H9 (cell line): ENCODE measurements at regions not wholly inside any gene's neighbourhood (a gene's known extent, or its start where the extent isn't known, plus 50 kb on each side); places are given as distances from the start of the nearest gene placed in this dataset.

Experiments
- DNase-seq: peaks from one replicate; pipeline ENCODE4 v3.0.0-alpha.2; 2017
- H2AFZ ChIP-seq: one replicate; pipeline ENCODE4 v1.6.1; 2013; ENCODE audit warnings: mild to moderate bottlenecking, low read length, control low read depth, moderate library complexity
- H2AK5ac ChIP-seq: 2 replicates; pipeline ENCODE4 v1.6.1; 2013; ENCODE audit warnings: low read length, control low read depth, mixed read lengths; ENCODE audit not compliant: insufficient read length
- H2BK120ac ChIP-seq: one replicate; pipeline ENCODE4 v1.6.1; 2013; ENCODE audit warnings: low read depth, mild to moderate bottlenecking, low read length, control low read depth, inconsistent platforms; ENCODE audit not compliant: poor library complexity, severe bottlenecking
- H2BK12ac ChIP-seq: 2 replicates; pipeline ENCODE4 v1.6.1; 2013; ENCODE audit warnings: low read length, control low read depth, mixed read lengths, low read depth; ENCODE audit not compliant: insufficient read length
- H2BK15ac ChIP-seq: 2 replicates; pipeline ENCODE4 v1.6.1; 2013; ENCODE audit warnings: low read depth, low read length, control low read depth
- H2BK20ac ChIP-seq: one replicate; pipeline ENCODE4 v1.6.1; 2013; ENCODE audit warnings: low read depth, mild to moderate bottlenecking, low read length, control low read depth, inconsistent platforms; ENCODE audit not compliant: poor library complexity, severe bottlenecking
- H2BK5ac ChIP-seq: 2 replicates; pipeline ENCODE4 v1.6.1; 2013; ENCODE audit warnings: low read length, control low read depth, mixed read lengths; ENCODE audit not compliant: insufficient read length
- H3K14ac ChIP-seq: 2 replicates; pipeline ENCODE4 v1.6.1; 2013; ENCODE audit warnings: low read length, control low read depth; ENCODE audit not compliant: insufficient read depth
- H3K18ac ChIP-seq: 2 replicates; pipeline ENCODE4 v1.6.1; 2013; ENCODE audit warnings: low read depth, mild to moderate bottlenecking, mixed read lengths, low read length, control low read depth; ENCODE audit not compliant: insufficient read length
- H3K23ac ChIP-seq: 2 replicates; pipeline ENCODE4 v1.6.1; 2013; ENCODE audit warnings: low read length, control low read depth, mixed read lengths, low read depth; ENCODE audit not compliant: insufficient read length
- H3K23me2 ChIP-seq: 2 replicates; pipeline ENCODE4 v1.6.1; 2013; ENCODE audit warnings: low read depth, mild to moderate bottlenecking, mixed read lengths, low read length, control low read depth; ENCODE audit not compliant: insufficient read length, poor library complexity, severe bottlenecking
- H3K27ac ChIP-seq: 2 replicates; pipeline ENCODE4 v1.5.1; 2013; ENCODE audit warnings: low read length, control low read depth, mixed read lengths, low read depth; ENCODE audit not compliant: insufficient read length
- H3K27me3 ChIP-seq: 2 replicates; pipeline ENCODE4 v1.6.1; 2013; ENCODE audit warnings: low read length, control low read depth, inconsistent platforms; ENCODE audit not compliant: insufficient read depth
- H3K4ac ChIP-seq: 2 replicates; pipeline ENCODE4 v1.6.1; 2013; ENCODE audit warnings: low read depth, mild to moderate bottlenecking, control low read depth, inconsistent platforms, low read length, moderate library complexity
- H3K4me1 ChIP-seq: 2 replicates; pipeline ENCODE4 v1.6.1; 2013; ENCODE audit warnings: low read length, control low read depth, inconsistent platforms; ENCODE audit not compliant: insufficient read depth
- H3K4me2 ChIP-seq: 2 replicates; pipeline ENCODE4 v1.6.1; 2013; ENCODE audit warnings: low read length, control low read depth, mixed read lengths; ENCODE audit not compliant: insufficient read length, insufficient read depth
- H3K56ac ChIP-seq: 2 replicates; pipeline ENCODE4 v1.6.1; 2013; ENCODE audit warnings: low read depth, mild to moderate bottlenecking, mixed read lengths, low read length, control low read depth; ENCODE audit not compliant: insufficient read length
- H3K79me1 ChIP-seq: 2 replicates; pipeline ENCODE4 v1.6.1; 2013; ENCODE audit warnings: low read depth, mild to moderate bottlenecking, moderate library complexity, low read length, control low read depth, inconsistent platforms; ENCODE audit not compliant: insufficient read depth, poor library complexity, severe bottlenecking
- H3K79me2 ChIP-seq: 2 replicates; pipeline ENCODE4 v1.6.1; 2013; ENCODE audit warnings: low read length, control low read depth, inconsistent platforms; ENCODE audit not compliant: insufficient read depth
- H3K9ac ChIP-seq: 2 replicates; pipeline ENCODE4 v1.6.1; 2013; ENCODE audit warnings: low read length, control low read depth, mixed read lengths; ENCODE audit not compliant: insufficient read length; ENCODE audit errors: extremely low read depth
- H3K9me3 ChIP-seq: one replicate; pipeline ENCODE4 v1.6.1; 2013; ENCODE audit warnings: low read depth, low read length, inconsistent platforms; ENCODE audit not compliant: control insufficient read depth
- H3T11ph ChIP-seq: one replicate; pipeline ENCODE4 v1.6.1; 2013; ENCODE audit warnings: mild to moderate bottlenecking, low read length, control low read depth, inconsistent platforms
- H4K20me1 ChIP-seq: one replicate; pipeline ENCODE4 v1.6.1; 2013; ENCODE audit not compliant: control insufficient read depth, insufficient read length, insufficient read depth
- H4K5ac ChIP-seq: 2 replicates; pipeline ENCODE4 v1.6.1; 2013; ENCODE audit warnings: low read depth, mild to moderate bottlenecking, mixed read lengths, low read length, control low read depth; ENCODE audit not compliant: insufficient read length
- H4K8ac ChIP-seq: replicated peaks from 2 replicates; pipeline ENCODE4 v1.6.1; 2013; ENCODE audit warnings: low read length, control low read depth, mixed read lengths, low read depth; ENCODE audit not compliant: insufficient read length
- H4K91ac ChIP-seq: 2 replicates; pipeline ENCODE4 v1.6.1; 2013; ENCODE audit warnings: low read depth, mild to moderate bottlenecking, moderate library complexity, mixed read lengths, low read length, control low read depth; ENCODE audit not compliant: insufficient read length
- H3K27ac Mint-ChIP-seq, 3 experiments: 2 replicates in 2 of 3; 3 replicates in 1 of 3; pipeline ENCODE4 v1.8.0; 2020 to 2021; ENCODE audit warnings: mixed read lengths in 3 of 3, mild to moderate bottlenecking in 1 of 3, moderate library complexity in 1 of 3
- H3K27me3 Mint-ChIP-seq: 2 replicates; pipeline ENCODE4 v1.8.0; 2021; ENCODE audit warnings: low read depth, mild to moderate bottlenecking, moderate library complexity, mixed read lengths
- H3K36me3 Mint-ChIP-seq, 3 experiments: 2 replicates in 2 of 3; 3 replicates in 1 of 3; pipeline ENCODE4 v1.8.0; 2020 to 2021; ENCODE audit warnings: low read depth in 3 of 3, mixed read lengths in 3 of 3; ENCODE audit not compliant: insufficient read depth in 1 of 3
- H3K4me1 Mint-ChIP-seq, 2 experiments: 2 replicates each; pipeline ENCODE4 v1.8.0; 2020; ENCODE audit warnings: mixed read lengths in 2 of 2
- H3K4me3 Mint-ChIP-seq, 2 experiments: 2 replicates in 1 of 2; 3 replicates in 1 of 2; pipeline ENCODE4 v1.8.0; 2020 to 2021; ENCODE audit warnings: mild to moderate bottlenecking in 2 of 2, mixed read lengths in 2 of 2, moderate library complexity in 1 of 2
- H3K9me3 Mint-ChIP-seq, 2 experiments: 2 replicates in 1 of 2; 3 replicates in 1 of 2; pipeline ENCODE4 v1.8.0; 2020; ENCODE audit warnings: mild to moderate bottlenecking in 2 of 2, mixed read lengths in 2 of 2, moderate library complexity in 1 of 2
- WGBS: extraction: QIAGEN DNeasy Blood & Tissue Kit; methylation state at CpG from one replicate; pipeline ENCODE4 v1.1.7; 2013; ENCODE audit warnings: missing lambda C conversion rate, low lambda C conversion rate, mixed read lengths; ENCODE audit not compliant: insufficient read length; ENCODE audit errors: extremely low coverage; 5-methylcytosine and 5-hydroxymethylcytosine counted together
- TF ChIP-seq, protein P1 (sequence below): fragments of 200-600 bp; sonication (generic); conservative IDR thresholded peaks from 3 replicates; pipeline ENCODE4 v1.8.0; 2021; ENCODE audit warnings: antibody characterized with exemption, mild to moderate bottlenecking

DNA sequence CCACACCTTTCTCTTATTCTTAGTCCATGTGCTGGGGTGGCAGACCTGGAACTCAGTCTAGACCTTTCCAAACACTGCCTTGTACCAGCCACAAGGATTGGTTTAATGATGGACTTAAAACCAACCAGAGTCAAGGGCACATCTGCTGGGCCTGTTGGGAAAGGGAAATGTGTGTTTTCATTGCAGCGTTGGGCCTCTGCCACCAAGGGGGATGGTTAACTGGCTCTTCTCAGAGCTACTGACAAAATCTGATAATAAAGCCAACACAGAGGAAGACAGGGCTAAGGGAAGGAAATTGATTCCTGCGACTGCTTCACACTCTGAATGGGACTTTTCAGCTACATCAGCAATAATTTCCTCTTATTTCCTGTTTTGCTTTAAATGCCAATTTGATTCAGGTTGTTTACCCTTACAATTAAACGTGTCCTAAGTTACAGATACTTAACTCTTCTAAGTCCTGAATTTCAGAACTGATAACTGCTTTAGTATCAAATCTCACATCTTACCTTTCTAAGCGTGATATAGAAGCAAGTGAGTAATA lies 68.4 kb upstream of the MALRD1 start:
- Histone ChIP-seq H3K23ac (no peak overlapping the region), H3K18ac (no peak overlapping the region), H3K9ac (no peak overlapping the region), H2BK120ac (no peak overlapping the region), H3K27me3 (no peaks in the 10 kb centered on the region), H4K91ac (no peak overlapping the region), H3K27ac (no peak overlapping the region), H3K4ac (no peak overlapping the region), H3K14ac (no peak overlapping the region), H3K4me2 (no peak overlapping the region), H4K5ac (no peak overlapping the region), H2BK15ac (no peak overlapping the region), H3K56ac (no peak overlapping the region), H3K79me1 (no peaks in the 10 kb centered on the region), H3K79me2 (no peaks in the 10 kb centered on the region), H2AFZ (no peak overlapping the region), H3K23me2 (no peaks in the 10 kb centered on the region), H2AK5ac (no peak overlapping the region), H4K8ac (no peak overlapping the region), H3K4me1 (no peaks in the 10 kb centered on the region), H3T11ph (no peak overlapping the region), H2BK12ac (no peak overlapping the region), H4K20me1 (no peaks in the 10 kb centered on the region), H2BK20ac (no peak overlapping the region), H3K9me3 (no peaks in the 10 kb centered on the region), H2BK5ac (no peak overlapping the region)
- Mint-ChIP-seq H3K27me3 (no peaks in the 10 kb centered on the region), H3K36me3 (no peaks in the 10 kb centered on the region), H3K9me3 (no peaks in the 10 kb centered on the region), H3K4me3 (no peak overlapping the region), H3K27ac (no peak overlapping the region; a peak in 1 of 7 replicates), H3K4me1 (no peaks in the 10 kb centered on the region)
- DNase-seq: no peak
- TF ChIP-seq, protein P1, sequence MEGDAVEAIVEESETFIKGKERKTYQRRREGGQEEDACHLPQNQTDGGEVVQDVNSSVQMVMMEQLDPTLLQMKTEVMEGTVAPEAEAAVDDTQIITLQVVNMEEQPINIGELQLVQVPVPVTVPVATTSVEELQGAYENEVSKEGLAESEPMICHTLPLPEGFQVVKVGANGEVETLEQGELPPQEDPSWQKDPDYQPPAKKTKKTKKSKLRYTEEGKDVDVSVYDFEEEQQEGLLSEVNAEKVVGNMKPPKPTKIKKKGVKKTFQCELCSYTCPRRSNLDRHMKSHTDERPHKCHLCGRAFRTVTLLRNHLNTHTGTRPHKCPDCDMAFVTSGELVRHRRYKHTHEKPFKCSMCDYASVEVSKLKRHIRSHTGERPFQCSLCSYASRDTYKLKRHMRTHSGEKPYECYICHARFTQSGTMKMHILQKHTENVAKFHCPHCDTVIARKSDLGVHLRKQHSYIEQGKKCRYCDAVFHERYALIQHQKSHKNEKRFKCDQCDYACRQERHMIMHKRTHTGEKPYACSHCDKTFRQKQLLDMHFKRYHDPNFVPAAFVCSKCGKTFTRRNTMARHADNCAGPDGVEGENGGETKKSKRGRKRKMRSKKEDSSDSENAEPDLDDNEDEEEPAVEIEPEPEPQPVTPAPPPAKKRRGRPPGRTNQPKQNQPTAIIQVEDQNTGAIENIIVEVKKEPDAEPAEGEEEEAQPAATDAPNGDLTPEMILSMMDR: no peak
- WGBS: no CpG with 5 or more reads among the region's 4 CpGs
